Body of pancreas (tissue), 4 donors: ENCODE measurements at regions not wholly inside any gene's neighbourhood (a gene's known extent, or its start where the extent isn't known, plus 50 kb on each side); places are given as distances from the start of the nearest gene placed in this dataset.
"Not testable (repeated sequence)": the region's sequence is repeated elsewhere in the genome, so short reads cannot be mapped to it uniquely, and the experiment has no call there.

Experiments
- ATAC-seq: fragments of 150-250 bp; one replicate; pipeline ENCODE4 v1.9.1; 2016
- DNase-seq, 4 donors: peaks; one replicate each; pipeline ENCODE4 v3.0.0-alpha.2; 2019
- H3K27ac ChIP-seq, 4 donors: fragments of 200-600 bp; sonication (generic); 1 replicate in 3 of 4; 2 replicates in 1 of 4; pipeline versions ENCODE4 v1.5.1 to v1.6.1; 2016 to 2019; ENCODE audit warnings: mild to moderate bottlenecking in 1 of 4, mixed read lengths in 1 of 4, moderate library complexity in 1 of 4
- H3K27me3 ChIP-seq, 2 donors: fragments of 200-600 bp; sonication (generic); one replicate each; pipeline ENCODE4 v1.6.0; 2016; ENCODE audit warnings: mild to moderate bottlenecking in 1 of 2
- H3K36me3 ChIP-seq, 2 donors: fragments of 200-600 bp; sonication (generic); replicated peaks in 1 of 2; 2 replicates each; pipeline ENCODE4 v1.5.1; 2016; ENCODE audit warnings: low read depth in 2 of 2; ENCODE audit not compliant: insufficient read depth in 1 of 2
- H3K4me1 ChIP-seq: fragments of 200-600 bp; sonication (generic); one replicate; pipeline ENCODE4 v1.6.0; 2016
- H3K4me3 ChIP-seq, 2 donors: fragments of 200-600 bp; sonication (generic); 1 replicate in 1 of 2; 2 replicates in 1 of 2; pipeline ENCODE4 v1.5.1; 2016 to 2019
- H3K9me3 ChIP-seq, 3 donors: fragments of 200-600 bp; sonication (generic); 1 replicate in 2 of 3; 2 replicates in 1 of 3; pipeline ENCODE4 v1.5.1; 2016
- POLR2A ChIP-seq, 3 donors: fragments of 450-650 bp; IDR thresholded peaks; one replicate each; pipeline ENCODE4 v1.6.1; 2016; ENCODE audit warnings: antibody characterized with exemption in 3 of 3, mild to moderate bottlenecking in 2 of 3
- WGBS, 2 donors: methylation state at CpG; one replicate each; pipeline ENCODE4 v1.1.5; 2017; 5-methylcytosine and 5-hydroxymethylcytosine counted together
- intact Hi-C: fragments of 100-400 bp; cut with DNase I; formaldehyde crosslinking; loops from one replicate; pipeline ENCODE4 v1.15.1; 2023
- TF ChIP-seq, protein P1 (sequence below), 7 experiments: fragments of 450-650 bp in 4 of 7; fragments of 200-600 bp in 3 of 7; sonication (generic) in 3 of 7; IDR thresholded peaks; one replicate each; pipeline ENCODE4 v1.5.1; 2016 to 2019; ENCODE audit warnings: antibody characterized with exemption in 7 of 7

DNA sequence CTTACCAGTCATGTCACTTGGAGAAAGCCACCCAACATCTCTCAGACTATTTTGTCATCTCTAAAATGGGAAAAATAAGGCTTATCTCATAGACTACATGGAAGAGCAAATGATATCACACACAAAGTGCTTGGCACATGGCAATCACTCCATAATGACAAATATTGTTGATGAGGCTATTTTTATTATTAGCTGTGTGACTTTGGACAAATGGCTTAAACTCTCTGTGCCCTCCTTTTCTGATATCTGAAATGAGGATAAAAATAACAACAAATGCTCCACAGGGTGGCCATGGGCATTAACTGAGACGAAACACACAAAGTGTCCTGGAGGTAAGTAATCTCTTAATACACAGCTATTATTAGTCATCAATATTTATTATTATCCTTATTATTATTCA lies 125.5 kb upstream of the HAND1 start:
- Histone ChIP-seq H3K9me3 (no peaks in the 10 kb centered on the region), H3K4me3 (no peak overlapping the region), H3K4me1 (peaks cover 5% of the 10 kb centered on the region), H3K36me3 (no peaks in the 10 kb centered on the region), H3K27me3 (peaks cover 0 to 6% of the 10 kb centered on the region in 2 donors), H3K27ac (no peak overlapping the region)
- DNase-seq, result no peak
- TF ChIP-seq, protein P1, sequence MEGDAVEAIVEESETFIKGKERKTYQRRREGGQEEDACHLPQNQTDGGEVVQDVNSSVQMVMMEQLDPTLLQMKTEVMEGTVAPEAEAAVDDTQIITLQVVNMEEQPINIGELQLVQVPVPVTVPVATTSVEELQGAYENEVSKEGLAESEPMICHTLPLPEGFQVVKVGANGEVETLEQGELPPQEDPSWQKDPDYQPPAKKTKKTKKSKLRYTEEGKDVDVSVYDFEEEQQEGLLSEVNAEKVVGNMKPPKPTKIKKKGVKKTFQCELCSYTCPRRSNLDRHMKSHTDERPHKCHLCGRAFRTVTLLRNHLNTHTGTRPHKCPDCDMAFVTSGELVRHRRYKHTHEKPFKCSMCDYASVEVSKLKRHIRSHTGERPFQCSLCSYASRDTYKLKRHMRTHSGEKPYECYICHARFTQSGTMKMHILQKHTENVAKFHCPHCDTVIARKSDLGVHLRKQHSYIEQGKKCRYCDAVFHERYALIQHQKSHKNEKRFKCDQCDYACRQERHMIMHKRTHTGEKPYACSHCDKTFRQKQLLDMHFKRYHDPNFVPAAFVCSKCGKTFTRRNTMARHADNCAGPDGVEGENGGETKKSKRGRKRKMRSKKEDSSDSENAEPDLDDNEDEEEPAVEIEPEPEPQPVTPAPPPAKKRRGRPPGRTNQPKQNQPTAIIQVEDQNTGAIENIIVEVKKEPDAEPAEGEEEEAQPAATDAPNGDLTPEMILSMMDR (IDR thresholded peaks at IDR 0.05), result no peak
- WGBS, 2 donors, result 65 to 83% methylated on average over 1 of the region's 1 CpG
- no peak for ATAC-seq
- intact Hi-C loops, result no loop called here

DNA sequence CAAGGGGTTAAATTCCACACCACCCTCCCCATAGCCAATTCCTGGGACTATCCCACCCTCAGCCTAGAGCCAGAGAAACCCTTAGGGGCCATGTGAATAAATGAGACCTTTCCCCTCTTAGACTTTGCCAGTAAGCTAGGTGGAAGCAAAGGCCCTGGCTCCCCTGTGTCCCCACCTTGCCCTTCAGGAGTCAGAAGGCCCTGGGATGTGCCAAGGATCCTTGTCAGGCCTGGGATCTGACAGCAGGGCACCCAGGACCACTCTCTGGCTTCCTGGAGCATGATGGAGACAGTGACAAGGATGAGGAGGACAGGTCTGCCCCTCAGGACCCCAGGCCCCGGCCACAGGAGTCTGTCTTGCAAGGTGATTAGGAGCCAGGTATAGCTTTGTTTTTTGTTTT lies 125.0 kb upstream of the HAND1 start:
- peaks cover 5% of the 10 kb centered on the region for H3K4me1 ChIP-seq
- ATAC-seq (no peak), DNase-seq (no peak)
- no peaks in the 10 kb centered on the region for H3K9me3 ChIP-seq
- 64 to 85% methylated on average over 1 of the region's 1 CpG for WGBS, 2 donors
- no peak for TF ChIP-seq POLR2A (IDR thresholded peaks at IDR 0.05)
- TF ChIP-seq, protein P1 (IDR thresholded peaks at IDR 0.05), result no peak
- intact Hi-C loops, result no loop called here
- no peaks in the 10 kb centered on the region for H3K36me3 ChIP-seq
- no peak overlapping the region for H3K4me3 ChIP-seq
- H3K27me3 ChIP-seq, result peaks cover 0 to 6% of the 10 kb centered on the region in 2 donors
- no peak overlapping the region for H3K27ac ChIP-seq

DNA sequence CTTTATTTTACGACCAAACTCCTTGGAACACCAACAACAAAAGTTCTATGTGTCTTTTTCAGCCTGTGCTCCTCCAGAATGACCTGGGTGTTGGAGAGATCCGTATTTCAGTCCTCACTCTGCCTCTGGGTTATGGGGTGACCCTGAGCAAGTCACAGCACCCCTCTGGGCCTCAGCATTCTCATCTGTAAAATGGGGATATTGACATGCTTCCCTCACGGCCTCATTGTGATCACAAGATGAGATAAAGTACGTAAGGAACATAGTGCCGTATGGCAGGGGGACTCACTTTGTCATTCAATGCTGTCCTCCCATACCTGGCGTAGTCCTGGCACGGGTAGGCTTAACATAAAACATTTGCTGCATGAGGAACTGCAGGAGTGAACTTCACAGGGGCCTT lies 123.0 kb upstream of the HAND1 start:
- Histone ChIP-seq H3K36me3 (no peaks in the 10 kb centered on the region), H3K4me1 (peaks cover 5% of the 10 kb centered on the region), H3K27ac (no peak overlapping the region), H3K9me3 (no peaks in the 10 kb centered on the region), H3K4me3 (no peak overlapping the region), H3K27me3 (peaks cover 0 to 6% of the 10 kb centered on the region in 2 donors)
- no peak for TF ChIP-seq POLR2A (IDR thresholded peaks at IDR 0.05)
- TF ChIP-seq, protein P1 (IDR thresholded peaks at IDR 0.05), result no peak
- DNase-seq (no peak), ATAC-seq (no peak)
- 60 to 71% methylated on average over 7 of the region's 7 CpGs for WGBS, 2 donors
- intact Hi-C loops, result no loop called here

DNA sequence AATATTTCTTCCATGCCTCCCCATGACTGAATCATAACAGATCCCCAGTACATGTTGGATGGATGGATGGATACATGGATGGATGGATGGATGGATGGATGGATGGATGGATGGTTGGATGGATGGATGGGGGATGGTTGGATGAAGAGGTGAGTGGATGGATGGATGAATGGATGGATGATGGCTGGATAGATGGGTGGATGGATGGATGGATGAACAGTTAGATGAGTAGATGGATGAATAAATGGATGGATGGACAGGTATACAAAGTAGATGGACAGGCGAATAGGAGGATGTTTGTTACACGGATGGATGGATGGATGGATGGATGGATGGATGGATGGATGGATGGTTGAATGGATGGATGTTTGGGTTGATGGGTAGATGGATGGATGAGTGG lies 120.0 kb upstream of the HAND1 start:
- intact Hi-C loops, result no loop called here
- H3K9me3 ChIP-seq, result no peaks in the 10 kb centered on the region
- H3K27me3 ChIP-seq, result no peaks in the 10 kb centered on the region
- H3K36me3 ChIP-seq, result no peaks in the 10 kb centered on the region
- 57 to 68% methylated on average over 2 of the region's 2 CpGs for WGBS, 2 donors
- H3K4me1 ChIP-seq, result no peaks in the 10 kb centered on the region
- DNase-seq, result no peak
- no peak overlapping the region for H3K27ac ChIP-seq
- no peak for ATAC-seq
- TF ChIP-seq, protein P1 (IDR thresholded peaks at IDR 0.05), result no peak
- TF ChIP-seq POLR2A (IDR thresholded peaks at IDR 0.05), result no peak
- H3K4me3 ChIP-seq, result no peak overlapping the region

DNA sequence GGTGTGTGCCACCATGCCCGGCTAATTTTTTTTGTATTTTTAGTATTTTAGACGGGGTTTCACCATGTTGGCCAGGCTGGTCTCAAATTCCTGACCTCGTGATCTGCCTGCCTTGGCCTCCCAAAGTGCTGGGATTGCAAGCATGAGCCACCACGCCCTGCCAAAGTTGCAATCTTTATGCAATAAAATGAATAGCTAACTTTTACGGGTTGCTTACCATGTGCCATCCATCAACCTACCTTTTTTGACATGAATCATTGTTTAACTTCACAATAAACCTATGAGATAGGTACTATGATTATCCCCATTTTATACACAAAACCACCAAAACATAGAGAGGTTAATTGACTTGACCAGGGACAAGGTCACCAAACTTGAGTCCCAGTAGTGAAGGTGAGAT lies 118.8 kb upstream of the HAND1 start:
- H3K4me3 ChIP-seq, H3K36me3 ChIP-seq, ATAC-seq, DNase-seq, H3K27me3 ChIP-seq, H3K4me1 ChIP-seq, intact Hi-C loops, H3K27ac ChIP-seq, H3K9me3 ChIP-seq: not testable (repeated sequence)
- 73 to 76% methylated on average over 5 of the region's 5 CpGs for WGBS, 2 donors
